Choroid plexus epithelial cell (primary cell): ENCODE measurements at regions not wholly inside any gene's neighbourhood (a gene's known extent, or its start where the extent isn't known, plus 50 kb on each side); places are given as distances from the start of the nearest gene placed in this dataset.

Experiments
- DNase-seq: peaks from one replicate; pipeline ENCODE4 v3.0.0-alpha.2; 2010; ENCODE audit warnings: low read depth
- H3K4me3 ChIP-seq: 2 replicates; pipeline ENCODE4 v1.5.1; 2011; ENCODE audit warnings: low read depth, mild to moderate bottlenecking, control low read depth, low read length, moderate library complexity
- TF ChIP-seq, protein P1 (sequence below): conservative IDR thresholded peaks from 2 replicates; pipeline ENCODE4 v1.5.1; 2011; ENCODE audit warnings: low read depth, mild to moderate bottlenecking, control low read depth, inconsistent platforms, low read length, moderate library complexity

GRCh38 chr11:110870816-110871522, 158.7 kb upstream of the ARHGAP20 start:
- no peak for DNase-seq
- TF ChIP-seq, protein P1, sequence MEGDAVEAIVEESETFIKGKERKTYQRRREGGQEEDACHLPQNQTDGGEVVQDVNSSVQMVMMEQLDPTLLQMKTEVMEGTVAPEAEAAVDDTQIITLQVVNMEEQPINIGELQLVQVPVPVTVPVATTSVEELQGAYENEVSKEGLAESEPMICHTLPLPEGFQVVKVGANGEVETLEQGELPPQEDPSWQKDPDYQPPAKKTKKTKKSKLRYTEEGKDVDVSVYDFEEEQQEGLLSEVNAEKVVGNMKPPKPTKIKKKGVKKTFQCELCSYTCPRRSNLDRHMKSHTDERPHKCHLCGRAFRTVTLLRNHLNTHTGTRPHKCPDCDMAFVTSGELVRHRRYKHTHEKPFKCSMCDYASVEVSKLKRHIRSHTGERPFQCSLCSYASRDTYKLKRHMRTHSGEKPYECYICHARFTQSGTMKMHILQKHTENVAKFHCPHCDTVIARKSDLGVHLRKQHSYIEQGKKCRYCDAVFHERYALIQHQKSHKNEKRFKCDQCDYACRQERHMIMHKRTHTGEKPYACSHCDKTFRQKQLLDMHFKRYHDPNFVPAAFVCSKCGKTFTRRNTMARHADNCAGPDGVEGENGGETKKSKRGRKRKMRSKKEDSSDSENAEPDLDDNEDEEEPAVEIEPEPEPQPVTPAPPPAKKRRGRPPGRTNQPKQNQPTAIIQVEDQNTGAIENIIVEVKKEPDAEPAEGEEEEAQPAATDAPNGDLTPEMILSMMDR: no peak
- H3K4me3 ChIP-seq: no peak overlapping the region

GRCh38 chr11:110867951-110868350, 155.7 kb upstream of the ARHGAP20 start:
- DNase-seq: no peak
- TF ChIP-seq, protein P1: no peak
- H3K4me3 ChIP-seq: no peak overlapping the region

- no peak overlapping the region for H3K4me3 ChIP-seq
- DNase-seq: no peak
- TF ChIP-seq, protein P1: no peak
These were observed 153.8 kb upstream of the ARHGAP20 start for GRCh38 chr11:110866081-110866480.

GRCh38 chr11:110862407-110862806, 150.2 kb upstream of the ARHGAP20 start:
- TF ChIP-seq, protein P1: no peak
- no peak for DNase-seq
- H3K4me3 ChIP-seq: no peak overlapping the region

- H3K4me3 ChIP-seq: no peak overlapping the region
- TF ChIP-seq, protein P1: no peak
- no peak for DNase-seq
These were observed 148.2 kb upstream of the ARHGAP20 start for GRCh38 chr11:110860461-110860860.

DNA sequence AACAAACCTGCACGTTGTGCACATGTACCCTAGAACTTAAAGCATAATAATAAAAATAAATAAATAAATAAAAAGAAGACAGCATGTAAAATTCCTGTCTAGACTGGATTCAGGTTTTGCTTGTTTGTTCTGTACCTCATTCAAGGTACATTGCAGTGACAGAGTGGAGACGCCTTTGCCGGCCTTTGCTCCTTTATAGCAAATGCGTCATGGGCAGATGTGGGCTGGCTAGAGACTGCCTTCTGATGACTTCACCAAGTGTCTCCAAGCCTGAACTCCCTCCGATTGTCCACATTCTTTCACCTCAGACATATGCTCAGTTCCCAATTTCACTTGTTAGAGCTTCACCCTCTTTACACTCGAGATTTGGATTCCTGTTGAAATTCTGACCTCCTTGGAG, 147.8 kb upstream of the ARHGAP20 start:
- TF ChIP-seq, protein P1: no peak
- no peak for DNase-seq
- no peak overlapping the region for H3K4me3 ChIP-seq

GRCh38 chr11:110859240-110859840, 147.1 kb upstream of the ARHGAP20 start:
- no peak for DNase-seq
- no peak overlapping the region for H3K4me3 ChIP-seq
- TF ChIP-seq, protein P1: no peak
